ENCODE measurements at regions not wholly inside any gene's neighbourhood (a gene's known extent, or its start where the extent isn't known, plus 50 kb on each side); places are given as distances from the start of the nearest gene placed in this dataset.

- DNase-seq (ENCODE audit: low spot score) = no peak
- Histone ChIP-seq H3K27me3 (no peaks in the 10 kb centered on the region), H3K9me3 (ENCODE audit: low read depth) (no peaks in the 10 kb centered on the region), H3K4me2 (no peak overlapping the region), H3K4me3 (no peak overlapping the region), H4K20me1 (ENCODE audit: insufficient read depth, poor library complexity, severe bottlenecking) (no peaks in the 10 kb centered on the region), H3K79me2 (no peaks in the 10 kb centered on the region), H3K9me2 (replicated peaks; ENCODE audit: insufficient read depth) (no peaks in the 10 kb centered on the region), H2AFZ (no peak overlapping the region), H3K4me1 (ENCODE audit: insufficient read depth) (no peaks in the 10 kb centered on the region), H3K36me3 (replicated peaks; ENCODE audit: insufficient read depth, low read depth) (no peaks in the 10 kb centered on the region), H3K27ac (no peak overlapping the region)
- no peak for TF ChIP-seq CTCF (IDR thresholded peaks at IDR 0.05; ENCODE audit: poor library complexity)
- no peak for TF ChIP-seq EZH2phosphoT487 (IDR thresholded peaks at IDR 0.05; ENCODE audit: low read depth, severe bottlenecking, unreplicated experiment)
- no peak for TF ChIP-seq EZH2 (IDR thresholded peaks at IDR 0.05; ENCODE audit: borderline replicate concordance)
- WGBS (ENCODE audit: low lambda C conversion rate, missing lambda C conversion rate) = 88% methylated on average over 1 of the region's 1 CpG
Observed at GRCh38 chr3:31449318-31449717, 83.4 kb upstream of the STT3B start.

DNA sequence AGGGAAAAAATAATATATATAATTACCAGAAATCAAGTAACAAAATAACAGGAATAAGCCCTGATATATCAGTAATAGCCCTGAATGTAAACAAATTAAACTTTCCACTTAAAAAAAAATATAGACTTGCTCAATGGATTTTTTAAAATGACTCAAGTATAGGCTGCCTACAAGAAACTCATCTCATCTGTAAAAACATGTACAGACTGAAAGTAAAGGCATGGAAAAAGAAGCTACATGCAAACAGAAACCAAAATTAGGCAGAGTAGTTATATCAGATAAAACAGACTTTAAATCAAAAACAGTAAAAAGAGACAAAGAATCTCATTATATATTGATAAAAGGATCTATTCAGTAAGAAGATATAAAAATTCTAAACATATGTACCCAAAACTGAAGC, 82.4 kb upstream of the STT3B start:
- no peaks in the 10 kb centered on the region for H3K27me3 ChIP-seq
- H4K20me1 ChIP-seq (ENCODE audit: insufficient read depth, poor library complexity, severe bottlenecking) = no peaks in the 10 kb centered on the region
- DNase-seq (ENCODE audit: low spot score) = no peak
- no peak for TF ChIP-seq CTCF (IDR thresholded peaks at IDR 0.05; ENCODE audit: poor library complexity)
- no peak for TF ChIP-seq EZH2 (IDR thresholded peaks at IDR 0.05; ENCODE audit: borderline replicate concordance)
- no peak for TF ChIP-seq EZH2phosphoT487 (IDR thresholded peaks at IDR 0.05; ENCODE audit: low read depth, severe bottlenecking, unreplicated experiment)
- H2AFZ ChIP-seq = no peak overlapping the region
- no peak overlapping the region for H3K4me2 ChIP-seq
- H3K4me3 ChIP-seq = no peak overlapping the region
- no peaks in the 10 kb centered on the region for H3K9me3 ChIP-seq (ENCODE audit: low read depth)
- no peaks in the 10 kb centered on the region for H3K79me2 ChIP-seq
- no peaks in the 10 kb centered on the region for H3K36me3 ChIP-seq (replicated peaks; ENCODE audit: insufficient read depth, low read depth)
- no peaks in the 10 kb centered on the region for H3K9me2 ChIP-seq (replicated peaks; ENCODE audit: insufficient read depth)
- H3K4me1 ChIP-seq (ENCODE audit: insufficient read depth) = no peaks in the 10 kb centered on the region
- no peak overlapping the region for H3K27ac ChIP-seq

DNA sequence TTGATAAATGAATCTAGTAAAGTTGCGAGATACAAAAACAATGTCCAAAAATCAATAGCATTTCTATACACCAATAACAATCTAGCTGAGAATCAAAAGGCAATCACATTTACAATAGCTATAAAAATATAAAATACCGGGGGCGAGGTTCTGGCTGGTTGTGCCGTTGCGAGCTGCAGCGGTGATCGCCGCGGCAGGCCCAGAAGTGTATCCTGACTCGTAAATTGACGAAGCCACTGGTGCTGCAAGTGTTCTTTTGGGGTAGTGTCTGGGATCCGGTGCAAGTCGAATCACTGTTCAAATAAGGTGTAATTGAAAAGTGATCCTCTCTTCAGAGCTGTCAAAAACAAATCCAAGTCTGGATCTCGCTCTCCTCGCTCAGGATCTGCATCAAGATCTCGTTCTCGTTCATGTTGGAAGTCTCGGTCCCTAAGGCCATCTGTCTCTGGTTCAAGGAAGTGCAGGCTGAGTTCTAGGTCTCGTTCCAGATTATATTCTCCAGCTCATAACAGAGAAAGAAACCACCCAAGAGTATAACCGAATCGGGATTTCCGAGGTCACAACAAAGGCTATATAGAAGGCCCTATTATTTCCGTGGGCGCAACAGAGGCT, 80.1 kb upstream of the STT3B start:
- Histone ChIP-seq H3K4me2 (no peak overlapping the region), H3K27ac (no peak overlapping the region), H3K9me2 (replicated peaks; ENCODE audit: insufficient read depth) (no peaks in the 10 kb centered on the region), H3K4me1 (ENCODE audit: insufficient read depth) (no peaks in the 10 kb centered on the region), H3K79me2 (no peaks in the 10 kb centered on the region), H2AFZ (no peak overlapping the region), H3K36me3 (replicated peaks; ENCODE audit: insufficient read depth, low read depth) (no peaks in the 10 kb centered on the region), H3K27me3 (no peaks in the 10 kb centered on the region), H4K20me1 (ENCODE audit: insufficient read depth, poor library complexity, severe bottlenecking) (no peaks in the 10 kb centered on the region), H3K9me3 (ENCODE audit: low read depth) (no peaks in the 10 kb centered on the region), H3K4me3 (no peak overlapping the region)
- no peak for TF ChIP-seq CTCF (IDR thresholded peaks at IDR 0.05; ENCODE audit: poor library complexity)
- no peak for TF ChIP-seq EZH2 (IDR thresholded peaks at IDR 0.05; ENCODE audit: borderline replicate concordance)
- TF ChIP-seq EZH2phosphoT487 (IDR thresholded peaks at IDR 0.05; ENCODE audit: low read depth, severe bottlenecking, unreplicated experiment) = no peak
- DNase-seq (ENCODE audit: low spot score) = no peak
- 96% methylated on average over 24 of the region's 24 CpGs for WGBS (ENCODE audit: low lambda C conversion rate, missing lambda C conversion rate)

- Histone ChIP-seq H4K20me1 (ENCODE audit: insufficient read depth, poor library complexity, severe bottlenecking) (no peaks in the 10 kb centered on the region), H3K36me3 (replicated peaks; ENCODE audit: insufficient read depth, low read depth) (no peaks in the 10 kb centered on the region), H3K79me2 (no peaks in the 10 kb centered on the region), H3K4me3 (no peak overlapping the region), H2AFZ (no peak overlapping the region), H3K4me1 (ENCODE audit: insufficient read depth) (no peaks in the 10 kb centered on the region), H3K27me3 (no peaks in the 10 kb centered on the region), H3K4me2 (no peak overlapping the region), H3K9me3 (ENCODE audit: low read depth) (no peaks in the 10 kb centered on the region), H3K27ac (no peak overlapping the region), H3K9me2 (replicated peaks; ENCODE audit: insufficient read depth) (no peaks in the 10 kb centered on the region)
- WGBS (ENCODE audit: low lambda C conversion rate, missing lambda C conversion rate) = 81% methylated on average over 8 of the region's 8 CpGs
- no peak for TF ChIP-seq CTCF (IDR thresholded peaks at IDR 0.05; ENCODE audit: poor library complexity)
- no peak for TF ChIP-seq EZH2phosphoT487 (IDR thresholded peaks at IDR 0.05; ENCODE audit: low read depth, severe bottlenecking, unreplicated experiment)
- TF ChIP-seq EZH2 (IDR thresholded peaks at IDR 0.05; ENCODE audit: borderline replicate concordance) = no peak
- DNase-seq (ENCODE audit: low spot score) = no peak
Observed at GRCh38 chr3:31453430-31453829, 79.3 kb upstream of the STT3B start.
